ENCODE measurements at regions not wholly inside any gene's neighbourhood (a gene's known extent, or its start where the extent isn't known, plus 50 kb on each side); places are given as distances from the start of the nearest gene placed in this dataset.

DNA sequence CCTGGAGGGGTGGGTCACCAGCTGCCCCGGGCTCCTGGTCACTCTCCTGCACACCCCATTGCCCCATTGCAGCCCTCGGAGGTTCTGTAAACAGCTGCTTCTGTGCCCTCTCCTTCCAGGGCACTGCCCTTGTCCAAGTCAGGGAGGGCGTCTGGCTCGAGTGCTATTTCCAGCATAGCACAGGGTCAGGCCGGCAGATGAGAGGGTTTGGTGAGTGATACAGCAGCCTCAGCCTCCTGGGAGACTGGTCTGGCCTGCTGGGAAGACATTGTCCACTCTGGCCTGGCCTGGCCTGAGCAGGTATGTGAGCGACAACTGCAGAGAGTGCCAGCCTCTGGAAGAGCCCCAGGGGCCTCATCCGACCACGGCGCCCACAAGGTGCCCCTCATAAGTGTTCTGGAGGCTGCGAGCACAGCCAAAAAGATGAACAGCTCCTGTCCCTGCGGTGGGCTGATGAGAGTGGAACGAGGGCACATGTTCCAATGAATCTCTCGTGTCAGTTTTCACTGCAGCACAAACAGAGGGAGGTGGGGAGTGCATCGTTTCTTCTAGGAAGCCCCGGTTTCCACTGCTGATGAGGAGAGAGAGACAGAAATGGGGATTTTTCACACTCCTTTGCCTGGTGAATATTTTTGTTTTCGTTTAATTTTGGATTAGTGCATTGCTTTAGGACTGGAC, 105.8 kb upstream of the SDK2 start:
- Histone ChIP-seq H3K27me3 (ENCODE audit: control insufficient read depth, insufficient read depth, low read length) (peaks cover 13% of the 10 kb centered on the region), H3K4me3 (ENCODE audit: low read length) (no peak overlapping the region), H3K36me3 (ENCODE audit: control insufficient read depth, insufficient read depth, low read length) (no peaks in the 10 kb centered on the region)

GRCh38 chr17:73750975-73751374, 106.7 kb upstream of the SDK2 start:
- Histone ChIP-seq H3K4me1 (ENCODE audit: control insufficient read depth, insufficient read depth, low read length) (no peaks in the 10 kb centered on the region), H3K27ac (ENCODE audit: low read length) (no peak overlapping the region), H3K9me3 (ENCODE audit: control insufficient read depth, low read depth, low read length) (no peaks in the 10 kb centered on the region), H3K27me3 (ENCODE audit: control insufficient read depth, insufficient read depth, low read length) (peaks cover 10% of the 10 kb centered on the region), H3K4me3 (ENCODE audit: low read length) (no peak overlapping the region), H3K36me3 (ENCODE audit: control insufficient read depth, insufficient read depth, low read length) (no peaks in the 10 kb centered on the region)
- WGBS (ENCODE audit: insufficient coverage, low lambda C conversion rate), result no CpG with 5 or more reads among the region's 7 CpGs
- peak; percentile 68 to 82 for DNase-seq

More for the DNA sequence above, 105.8 kb upstream of the SDK2 start:
- no peaks in the 10 kb centered on the region for H3K9me3 ChIP-seq (ENCODE audit: control insufficient read depth, low read depth, low read length)
- no peak for DNase-seq
- H3K4me1 ChIP-seq (ENCODE audit: control insufficient read depth, insufficient read depth, low read length), result no peaks in the 10 kb centered on the region
- no peak overlapping the region for H3K27ac ChIP-seq (ENCODE audit: low read length)
- no CpG with 5 or more reads among the region's 16 CpGs for WGBS (ENCODE audit: insufficient coverage, low lambda C conversion rate)

DNA sequence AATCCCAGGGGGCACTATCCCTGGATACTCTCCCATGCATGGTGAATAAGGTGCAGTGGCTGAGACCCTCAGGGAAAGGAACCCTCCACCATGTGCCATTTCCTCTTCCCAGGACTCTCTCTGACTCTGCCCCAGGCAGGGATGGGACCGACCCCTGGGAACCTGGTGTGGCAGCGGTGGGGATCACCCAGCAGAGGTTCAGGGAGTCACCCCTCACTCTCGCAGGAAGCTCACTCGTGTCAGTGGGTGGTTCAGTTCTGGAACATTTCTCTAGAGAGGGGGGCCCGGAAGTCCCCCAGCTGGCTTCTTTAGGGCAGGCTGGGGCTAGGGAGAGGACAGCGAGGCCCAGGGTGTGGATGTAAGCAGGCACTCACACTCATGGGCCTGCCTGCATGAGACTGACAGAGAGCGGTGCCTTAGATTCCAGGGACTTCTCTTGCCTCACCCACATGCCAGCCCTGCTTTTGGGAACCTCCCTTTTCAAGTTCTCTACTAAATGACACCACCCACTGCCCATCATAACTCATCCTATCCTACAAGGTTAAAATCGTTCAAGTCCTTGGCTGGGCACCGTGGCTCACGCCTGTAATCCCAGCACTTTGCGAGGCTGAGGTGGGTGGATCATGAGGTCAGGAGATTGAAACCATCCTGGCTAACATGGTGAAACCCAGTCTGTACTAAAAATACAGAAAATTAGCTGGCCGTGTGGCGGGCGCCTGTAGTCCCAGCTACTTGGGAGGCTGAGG, 109.7 kb upstream of the SDK2 start:
- H3K9me3 ChIP-seq (ENCODE audit: control insufficient read depth, low read depth, low read length), result no peaks in the 10 kb centered on the region

GRCh38 chr17:73754886-73755400, 110.7 kb upstream of the SDK2 start:
- H3K36me3 ChIP-seq (ENCODE audit: control insufficient read depth, insufficient read depth, low read length), result no peaks in the 10 kb centered on the region
- WGBS (ENCODE audit: insufficient coverage, low lambda C conversion rate), result 100% methylated on average over 2 of the region's 15 CpGs

More for the DNA sequence above, 109.7 kb upstream of the SDK2 start:
- H3K4me1 ChIP-seq (ENCODE audit: control insufficient read depth, insufficient read depth, low read length), result no peaks in the 10 kb centered on the region
- no CpG with 5 or more reads among the region's 14 CpGs for WGBS (ENCODE audit: insufficient coverage, low lambda C conversion rate)
- H3K36me3 ChIP-seq (ENCODE audit: control insufficient read depth, insufficient read depth, low read length), result no peaks in the 10 kb centered on the region
- H3K4me3 ChIP-seq (ENCODE audit: low read length), result no peak overlapping the region
- peaks cover 8% of the 10 kb centered on the region for H3K27me3 ChIP-seq (ENCODE audit: control insufficient read depth, insufficient read depth, low read length)
- no peak for DNase-seq
- H3K27ac ChIP-seq (ENCODE audit: low read length), result no peak overlapping the region

GRCh38 chr17:73757420-73757819, 113.2 kb upstream of the SDK2 start:
- no peaks in the 10 kb centered on the region for H3K9me3 ChIP-seq (ENCODE audit: control insufficient read depth, low read depth, low read length)
- WGBS (ENCODE audit: insufficient coverage, low lambda C conversion rate), result 0% methylated on average over 1 of the region's 12 CpGs
- peaks cover 32% of the 10 kb centered on the region for H3K27me3 ChIP-seq (ENCODE audit: control insufficient read depth, insufficient read depth, low read length)
- no peaks in the 10 kb centered on the region for H3K36me3 ChIP-seq (ENCODE audit: control insufficient read depth, insufficient read depth, low read length)
- no peak for DNase-seq
- no peaks in the 10 kb centered on the region for H3K4me1 ChIP-seq (ENCODE audit: control insufficient read depth, insufficient read depth, low read length)
- H3K4me3 ChIP-seq (ENCODE audit: low read length), result no peak overlapping the region
- no peak overlapping the region for H3K27ac ChIP-seq (ENCODE audit: low read length)

More at GRCh38 chr17:73754886-73755400, 110.7 kb upstream of the SDK2 start:
- Histone ChIP-seq H3K4me1 (ENCODE audit: control insufficient read depth, insufficient read depth, low read length) (no peaks in the 10 kb centered on the region), H3K27me3 (ENCODE audit: control insufficient read depth, insufficient read depth, low read length) (peaks cover 19% of the 10 kb centered on the region), H3K27ac (ENCODE audit: low read length) (no peak overlapping the region), H3K4me3 (ENCODE audit: low read length) (no peak overlapping the region), H3K9me3 (ENCODE audit: control insufficient read depth, low read depth, low read length) (no peaks in the 10 kb centered on the region)
- DNase-seq, result no peak

GRCh38 chr17:73758245-73758644, 114.0 kb upstream of the SDK2 start:
- no peak for DNase-seq
- Histone ChIP-seq H3K4me3 (ENCODE audit: low read length) (no peak overlapping the region), H3K27ac (ENCODE audit: low read length) (no peak overlapping the region), H3K4me1 (ENCODE audit: control insufficient read depth, insufficient read depth, low read length) (no peaks in the 10 kb centered on the region), H3K36me3 (ENCODE audit: control insufficient read depth, insufficient read depth, low read length) (no peaks in the 10 kb centered on the region), H3K9me3 (ENCODE audit: control insufficient read depth, low read depth, low read length) (no peaks in the 10 kb centered on the region), H3K27me3 (ENCODE audit: control insufficient read depth, insufficient read depth, low read length) (peaks cover 32% of the 10 kb centered on the region)
- 100% methylated on average over 1 of the region's 7 CpGs for WGBS (ENCODE audit: insufficient coverage, low lambda C conversion rate)

GRCh38 chr17:73759324-73759723, 115.1 kb upstream of the SDK2 start:
- no CpG with 5 or more reads among the region's 8 CpGs for WGBS (ENCODE audit: insufficient coverage, low lambda C conversion rate)

GRCh38 chr17:73759734-73760438, 115.6 kb upstream of the SDK2 start:
- DNase-seq, result no peak
- Histone ChIP-seq H3K27me3 (ENCODE audit: control insufficient read depth, insufficient read depth, low read length) (peaks cover 36% of the 10 kb centered on the region), H3K4me3 (ENCODE audit: low read length) (no peak overlapping the region), H3K9me3 (ENCODE audit: control insufficient read depth, low read depth, low read length) (no peaks in the 10 kb centered on the region), H3K36me3 (ENCODE audit: control insufficient read depth, insufficient read depth, low read length) (no peaks in the 10 kb centered on the region), H3K27ac (ENCODE audit: low read length) (no peak overlapping the region), H3K4me1 (ENCODE audit: control insufficient read depth, insufficient read depth, low read length) (no peaks in the 10 kb centered on the region)
- no CpG with 5 or more reads among the region's 18 CpGs for WGBS (ENCODE audit: insufficient coverage, low lambda C conversion rate)

More at GRCh38 chr17:73759324-73759723, 115.1 kb upstream of the SDK2 start:
- Histone ChIP-seq H3K27me3 (ENCODE audit: control insufficient read depth, insufficient read depth, low read length) (peaks cover 35% of the 10 kb centered on the region), H3K4me1 (ENCODE audit: control insufficient read depth, insufficient read depth, low read length) (no peaks in the 10 kb centered on the region), H3K36me3 (ENCODE audit: control insufficient read depth, insufficient read depth, low read length) (no peaks in the 10 kb centered on the region), H3K4me3 (ENCODE audit: low read length) (no peak overlapping the region), H3K9me3 (ENCODE audit: control insufficient read depth, low read depth, low read length) (no peaks in the 10 kb centered on the region), H3K27ac (ENCODE audit: low read length) (no peak overlapping the region)
- DNase-seq, result no peak

- Histone ChIP-seq H3K4me3 (ENCODE audit: low read length) (no peak overlapping the region), H3K4me1 (ENCODE audit: control insufficient read depth, insufficient read depth, low read length) (no peaks in the 10 kb centered on the region), H3K36me3 (ENCODE audit: control insufficient read depth, insufficient read depth, low read length) (no peaks in the 10 kb centered on the region), H3K9me3 (ENCODE audit: control insufficient read depth, low read depth, low read length) (no peaks in the 10 kb centered on the region), H3K27ac (ENCODE audit: low read length) (no peak overlapping the region), H3K27me3 (ENCODE audit: control insufficient read depth, insufficient read depth, low read length) (peaks cover 36% of the 10 kb centered on the region)
- no CpG with 5 or more reads among the region's 5 CpGs for WGBS (ENCODE audit: insufficient coverage, low lambda C conversion rate)
- DNase-seq, result no peak
Measured at GRCh38 chr17:73760439-73760758, 116.2 kb upstream of the SDK2 start.

DNA sequence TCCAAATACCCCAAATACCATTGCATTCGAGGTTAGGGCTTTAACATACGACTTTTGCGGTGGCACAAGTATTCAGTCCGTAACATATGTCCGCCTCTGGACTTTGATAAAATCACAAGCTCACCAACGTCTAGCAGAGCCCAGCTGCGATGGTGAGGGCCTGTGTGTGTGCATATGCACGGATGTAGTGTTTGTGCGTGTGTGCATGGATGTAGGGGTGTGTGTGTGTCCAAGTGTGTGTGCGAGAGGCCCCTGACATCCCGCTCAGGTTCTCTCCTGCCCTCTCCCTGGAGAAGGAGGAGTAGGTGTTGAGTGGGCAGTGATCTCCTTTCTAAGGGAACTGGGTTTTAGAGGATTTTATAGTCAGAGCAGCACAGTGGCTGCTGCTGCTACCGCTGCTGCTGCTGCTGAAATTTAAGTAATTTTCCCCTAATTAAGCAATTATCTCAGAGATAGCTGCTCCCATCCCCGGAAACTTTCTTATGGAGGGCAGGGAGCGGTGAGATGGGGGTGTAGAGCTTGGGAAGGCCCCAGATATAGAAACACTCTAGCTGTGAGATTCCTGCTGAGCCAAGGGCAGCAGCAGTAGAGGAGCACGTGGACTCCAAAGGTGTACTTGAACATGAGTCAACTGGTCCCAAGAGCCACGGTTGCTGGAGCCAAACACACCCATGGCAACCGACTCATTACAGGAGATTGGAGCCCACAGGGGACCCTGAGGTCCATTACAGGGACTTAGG, 121.7 kb upstream of the SDK2 start:
- WGBS (ENCODE audit: insufficient coverage, low lambda C conversion rate), result no CpG with 5 or more reads among the region's 17 CpGs
- DNase-seq, result no peak
- Histone ChIP-seq H3K36me3 (ENCODE audit: control insufficient read depth, insufficient read depth, low read length) (no peaks in the 10 kb centered on the region), H3K27me3 (ENCODE audit: control insufficient read depth, insufficient read depth, low read length) (peaks cover 7% of the 10 kb centered on the region), H3K9me3 (ENCODE audit: control insufficient read depth, low read depth, low read length) (no peaks in the 10 kb centered on the region), H3K4me1 (ENCODE audit: control insufficient read depth, insufficient read depth, low read length) (no peaks in the 10 kb centered on the region), H3K27ac (ENCODE audit: low read length) (no peak overlapping the region), H3K4me3 (ENCODE audit: low read length) (no peak overlapping the region)
